Adrenal gland (tissue), 9 donors: ENCODE measurements at regions not wholly inside any gene's neighbourhood (a gene's known extent, or its start where the extent isn't known, plus 50 kb on each side); places are given as distances from the start of the nearest gene placed in this dataset.

Source experiments
- DNase-seq, 7 donors: peaks; one replicate each; pipeline ENCODE4 v3.0.0-alpha.2; 2019 to 2020
- H3K27ac ChIP-seq, 5 donors: fragments of 200-600 bp; sonication (generic) in 4 of 5; 1 replicate in 3 of 5; 2 replicates in 2 of 5; pipeline versions ENCODE4 v1.5.1 to v1.8.0; 2016 to 2020; ENCODE audit warnings: mild to moderate bottlenecking in 1 of 5
- H3K27me3 ChIP-seq: fragments of 200-600 bp; 2 replicates; pipeline ENCODE4 v1.8.0; 2021
- H3K36me3 ChIP-seq, 2 donors: fragments of 200-600 bp; replicated peaks in 1 of 2; 1 replicate in 1 of 2; 2 replicates in 1 of 2; pipeline versions ENCODE4 v1.5.1 to v1.8.0; 2018 to 2022
- H3K4me1 ChIP-seq, 2 donors: fragments of 200-600 bp; replicated peaks in 1 of 2; 1 replicate in 1 of 2; 2 replicates in 1 of 2; pipeline versions ENCODE4 v1.5.1 to v1.8.0; 2018 to 2021
- H3K4me3 ChIP-seq, 4 donors: fragments of 200-600 bp; sonication (generic) in 3 of 4; one replicate each; pipeline ENCODE4 v1.5.1; 2016 to 2018
- H3K9me3 ChIP-seq, 3 donors: fragments of 200-600 bp; sonication (generic) in 1 of 3; replicated peaks in 1 of 3; 1 replicate in 2 of 3; 2 replicates in 1 of 3; pipeline versions ENCODE4 v1.5.1 to v1.8.0; 2016 to 2021
- POLR2A ChIP-seq, 2 donors: fragments of 450-650 bp; IDR thresholded peaks; one replicate each; pipeline ENCODE4 v1.6.1; 2017; ENCODE audit warnings: antibody characterized with exemption in 2 of 2, mild to moderate bottlenecking in 2 of 2, moderate library complexity in 1 of 2
- WGBS, 4 donors: extraction: QIAGEN DNeasy Blood & Tissue Kit in 2 of 4; methylation state at CpG; one replicate each; pipeline versions ENCODE4 v1.1.5 to v1.1.7; 2013 to 2017; 5-methylcytosine and 5-hydroxymethylcytosine counted together
- intact Hi-C, 2 donors: fragments of 100-400 bp; cut with DNase I; formaldehyde crosslinking; loops; one replicate each; pipeline versions ENCODE4 v1.14.1 to v1.15.0; 2022 to 2023
- TF ChIP-seq, protein P1 (sequence below), 6 experiments: fragments of 450-650 bp in 4 of 6; fragments of 200-600 bp in 2 of 6; sonication (generic) in 1 of 6; IDR thresholded peaks; 1 replicate in 5 of 6; 2 replicates in 1 of 6; pipeline versions ENCODE4 v1.5.1 to v1.8.0; 2016 to 2021; ENCODE audit warnings: antibody characterized with exemption in 6 of 6, mild to moderate bottlenecking in 2 of 6, moderate library complexity in 1 of 6
- donor health status: healthy with polysubstance abuse.
- donor health status: Bipolar disorder and iron deficiency.
- donor health status: DM: yes; HTN: yes; CAD: no.
- donor health status: DM: no; HTN: no; CAD: no.
- donor health status: DM: no; HTN: no; CAD: no.

DNA sequence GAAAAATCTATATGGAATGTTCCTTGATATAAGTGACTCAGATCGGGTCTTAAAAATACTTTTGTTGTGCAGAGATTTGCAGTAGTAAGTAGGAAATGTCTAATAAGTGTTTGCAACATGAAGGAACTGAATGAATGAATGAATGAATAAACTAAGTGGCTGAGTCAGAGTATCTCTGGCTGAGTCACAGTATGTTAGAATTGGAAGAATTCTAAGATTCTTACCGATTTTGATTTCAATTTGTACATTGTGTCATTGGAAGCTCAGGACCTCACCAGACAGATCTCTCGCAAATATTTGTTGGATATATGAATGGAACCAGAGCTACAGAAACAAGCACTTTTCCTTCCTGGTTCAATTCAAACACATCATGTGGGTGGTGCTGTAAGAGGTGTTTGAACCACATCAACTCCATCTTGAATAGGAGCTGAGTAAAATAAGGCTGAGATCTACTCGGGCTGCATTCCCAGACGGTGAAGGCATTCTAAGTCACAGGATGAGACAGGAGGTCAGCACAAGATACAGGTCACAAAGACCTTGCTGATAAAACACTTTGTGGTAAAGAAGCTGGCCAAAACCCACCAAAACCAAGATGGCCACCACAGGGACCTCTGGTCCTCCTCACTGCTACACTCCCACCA is 123.9 kb upstream of the FOXN3 start:
- no peak overlapping the region for H3K27ac ChIP-seq
- H3K27me3 ChIP-seq = no peaks in the 10 kb centered on the region
- intact Hi-C loops = no loop called here
- no peaks in the 10 kb centered on the region for H3K36me3 ChIP-seq
- no peaks in the 10 kb centered on the region for H3K4me1 ChIP-seq
- no peak for DNase-seq
- WGBS, 4 donors = 75 to 87% (median 80%) methylated on average over 5 of the region's 5 CpGs
- no peak for TF ChIP-seq POLR2A (IDR thresholded peaks at IDR 0.05)
- TF ChIP-seq, protein P1, sequence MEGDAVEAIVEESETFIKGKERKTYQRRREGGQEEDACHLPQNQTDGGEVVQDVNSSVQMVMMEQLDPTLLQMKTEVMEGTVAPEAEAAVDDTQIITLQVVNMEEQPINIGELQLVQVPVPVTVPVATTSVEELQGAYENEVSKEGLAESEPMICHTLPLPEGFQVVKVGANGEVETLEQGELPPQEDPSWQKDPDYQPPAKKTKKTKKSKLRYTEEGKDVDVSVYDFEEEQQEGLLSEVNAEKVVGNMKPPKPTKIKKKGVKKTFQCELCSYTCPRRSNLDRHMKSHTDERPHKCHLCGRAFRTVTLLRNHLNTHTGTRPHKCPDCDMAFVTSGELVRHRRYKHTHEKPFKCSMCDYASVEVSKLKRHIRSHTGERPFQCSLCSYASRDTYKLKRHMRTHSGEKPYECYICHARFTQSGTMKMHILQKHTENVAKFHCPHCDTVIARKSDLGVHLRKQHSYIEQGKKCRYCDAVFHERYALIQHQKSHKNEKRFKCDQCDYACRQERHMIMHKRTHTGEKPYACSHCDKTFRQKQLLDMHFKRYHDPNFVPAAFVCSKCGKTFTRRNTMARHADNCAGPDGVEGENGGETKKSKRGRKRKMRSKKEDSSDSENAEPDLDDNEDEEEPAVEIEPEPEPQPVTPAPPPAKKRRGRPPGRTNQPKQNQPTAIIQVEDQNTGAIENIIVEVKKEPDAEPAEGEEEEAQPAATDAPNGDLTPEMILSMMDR (IDR thresholded peaks at IDR 0.05) = no peak
- H3K4me3 ChIP-seq = no peak overlapping the region
- H3K9me3 ChIP-seq = no peaks in the 10 kb centered on the region

DNA sequence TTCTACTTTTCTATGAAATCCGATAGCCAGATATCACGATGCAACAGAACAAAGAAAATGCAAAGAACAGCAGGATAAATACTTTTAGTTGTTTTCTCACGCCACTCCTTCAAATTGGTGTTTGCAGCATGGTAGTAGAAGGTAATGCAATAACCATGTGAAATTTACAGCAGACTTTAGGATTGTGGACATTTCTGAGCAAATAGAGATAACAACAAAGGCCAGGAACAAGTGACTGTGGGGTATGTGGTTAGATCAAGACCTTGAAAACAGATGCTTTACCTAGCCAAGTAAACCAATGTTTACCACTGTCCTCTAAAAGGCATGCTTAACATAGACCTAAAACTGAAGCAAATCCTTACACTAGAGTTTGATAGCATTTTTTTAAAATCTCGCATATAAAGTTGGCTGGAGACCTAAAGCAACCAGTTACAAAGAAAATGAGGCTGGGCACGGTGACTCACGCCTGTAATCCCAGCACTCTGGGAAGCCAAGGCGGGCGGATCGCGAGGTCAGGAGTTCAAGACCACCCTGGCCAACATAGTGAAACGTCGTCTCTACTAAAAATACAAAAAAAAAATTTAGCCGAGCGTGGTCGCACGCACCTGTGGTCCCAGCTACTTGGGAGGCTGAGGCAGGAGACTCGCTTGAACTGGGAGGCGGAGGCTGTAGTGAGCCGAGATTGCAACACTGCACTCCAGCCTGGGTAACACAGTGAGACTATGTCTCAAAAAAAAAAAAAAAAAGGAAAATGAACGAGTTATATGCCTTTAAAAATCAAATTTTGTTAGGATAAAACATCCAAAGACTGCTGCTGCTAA is 123.2 kb upstream of the FOXN3 start:
- H3K27me3 ChIP-seq = no peaks in the 10 kb centered on the region
- H3K36me3 ChIP-seq = no peaks in the 10 kb centered on the region
- DNase-seq = no peak
- H3K4me3 ChIP-seq = no peak overlapping the region
- intact Hi-C loops = no loop called here
- 88 to 91% (median 90%) methylated on average over 20 of the region's 20 CpGs for WGBS, 4 donors
- TF ChIP-seq, protein P1 (IDR thresholded peaks at IDR 0.05) = no peak
- TF ChIP-seq POLR2A (IDR thresholded peaks at IDR 0.05) = no peak
- H3K4me1 ChIP-seq = peaks cover 0 to 5% of the 10 kb centered on the region in 2 donors
- no peaks in the 10 kb centered on the region for H3K9me3 ChIP-seq
- H3K27ac ChIP-seq = no peak overlapping the region

DNA sequence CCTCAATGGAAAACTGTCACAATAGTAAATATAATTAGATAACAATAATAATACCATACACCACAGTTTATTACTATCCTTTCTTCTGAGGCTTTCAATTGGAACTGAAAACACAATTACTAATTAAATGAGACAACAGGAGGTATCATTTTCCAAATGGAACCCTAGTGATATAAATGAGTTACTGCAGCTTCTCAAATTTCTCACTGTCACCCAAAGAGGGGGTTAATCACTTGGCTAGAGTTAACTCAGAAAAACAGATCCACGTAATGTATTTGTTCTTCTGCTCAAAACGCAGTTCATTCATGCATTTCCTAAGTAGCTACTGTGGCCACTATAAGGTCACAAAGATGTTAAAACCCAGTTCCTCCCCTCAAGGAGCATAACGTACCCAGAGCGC is 120.9 kb upstream of the FOXN3 start:
- no peak overlapping the region for H3K4me3 ChIP-seq
- no peaks in the 10 kb centered on the region for H3K9me3 ChIP-seq
- no peak for DNase-seq
- H3K4me1 ChIP-seq = peaks cover 0 to 11% of the 10 kb centered on the region in 2 donors
- no peaks in the 10 kb centered on the region for H3K27me3 ChIP-seq
- no peak overlapping the region for H3K27ac ChIP-seq
- no peaks in the 10 kb centered on the region for H3K36me3 ChIP-seq
- WGBS, 4 donors = 89 to 95% (median 91%) methylated on average over 4 of the region's 4 CpGs
- TF ChIP-seq, protein P1 (IDR thresholded peaks at IDR 0.05) = no peak
- TF ChIP-seq POLR2A (IDR thresholded peaks at IDR 0.05) = no peak
- intact Hi-C loops = no loop called here

DNA sequence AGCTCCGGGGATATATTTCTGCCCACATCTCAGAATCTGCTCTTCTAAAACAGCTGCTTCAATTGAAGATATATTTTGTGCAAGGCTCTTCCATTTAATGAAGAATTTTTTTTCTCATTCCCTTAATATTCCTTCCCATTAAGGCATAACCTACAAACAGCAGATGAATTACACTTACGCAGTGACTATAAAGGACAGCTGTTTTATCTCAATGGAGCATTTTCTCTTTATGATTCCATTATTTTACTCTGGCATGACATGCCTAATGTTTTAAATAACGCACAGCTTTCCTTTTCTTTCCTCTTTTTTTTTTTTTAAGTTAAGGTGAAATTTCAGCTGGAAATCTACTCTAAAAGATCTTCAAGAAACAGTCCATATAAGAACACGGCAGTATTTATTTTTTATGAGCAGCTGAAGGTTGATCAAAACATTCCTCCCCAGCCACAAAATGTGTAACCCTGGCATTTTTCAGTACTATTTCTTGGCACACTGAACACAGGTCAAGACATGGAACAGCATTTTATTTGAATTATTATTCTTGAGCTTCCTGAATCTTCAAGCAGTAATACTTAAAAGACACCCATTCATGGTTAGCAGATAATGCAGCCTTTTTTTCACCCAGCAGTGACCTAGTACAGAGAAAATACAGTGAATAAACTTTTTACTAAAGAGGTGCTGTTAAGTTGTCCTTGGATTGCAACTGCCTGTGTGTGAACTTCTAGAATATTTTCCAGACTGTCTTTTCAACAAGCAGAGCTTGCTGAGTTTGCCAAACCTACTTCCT is 118.1 kb upstream of the FOXN3 start:
- Histone ChIP-seq H3K4me3 (no peak overlapping the region), H3K36me3 (no peaks in the 10 kb centered on the region), H3K9me3 (no peaks in the 10 kb centered on the region), H3K4me1 (peaks cover 0 to 11% of the 10 kb centered on the region in 2 donors), H3K27ac (no peak overlapping the region), H3K27me3 (no peaks in the 10 kb centered on the region)
- no peak for DNase-seq
- TF ChIP-seq, protein P1 (IDR thresholded peaks at IDR 0.05) = no peak
- TF ChIP-seq POLR2A (IDR thresholded peaks at IDR 0.05) = no peak
- intact Hi-C loops = no loop called here
- 55 to 62% (median 59%) methylated on average over 4 of the region's 4 CpGs for WGBS, 4 donors
